GM10847 (cell line): ENCODE measurements at regions not wholly inside any gene's neighbourhood (a gene's known extent, or its start where the extent isn't known, plus 50 kb on each side); places are given as distances from the start of the nearest gene placed in this dataset.

ENCODE experiments used
- POLR2A ChIP-seq: IDR thresholded peaks from 2 replicates; pipeline ENCODE4 v1.6.1; 2011; ENCODE audit not compliant: insufficient read length; ENCODE audit errors: extremely low read depth

- no peak for TF ChIP-seq POLR2A
Observed at GRCh38 chr7:66507764-66508296, 120.9 kb upstream of the KCTD7 start.

DNA sequence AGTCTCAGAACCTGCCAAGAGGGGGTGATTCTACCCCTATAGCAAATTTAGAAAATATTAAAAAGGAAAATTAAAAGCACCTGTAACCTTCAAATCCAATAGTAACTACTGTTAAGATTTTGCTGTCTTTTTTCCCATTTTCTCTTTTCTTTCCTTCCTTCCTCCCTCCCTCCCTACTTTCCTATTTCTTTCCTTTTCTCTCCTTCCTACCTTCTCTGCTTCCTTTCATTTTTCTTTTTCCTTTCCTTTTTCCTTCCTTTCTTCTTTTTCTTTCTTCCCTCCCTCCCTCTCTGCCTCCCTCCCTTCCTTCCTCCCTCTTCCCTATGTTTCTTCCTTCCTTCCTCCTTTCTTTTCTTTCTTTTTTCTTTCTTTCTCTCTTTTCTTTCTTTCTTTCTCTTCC is 120.2 kb upstream of the KCTD7 start:
- no peak for TF ChIP-seq POLR2A

GRCh38 chr7:66514050-66514449 is 114.6 kb upstream of the KCTD7 start:
- no peak for TF ChIP-seq POLR2A

- no peak for TF ChIP-seq POLR2A
Observed at GRCh38 chr7:66517212-66517909, 111.3 kb upstream of the KCTD7 start.

GRCh38 chr7:66518151-66518691 is 110.5 kb upstream of the KCTD7 start:
- no peak for TF ChIP-seq POLR2A

DNA sequence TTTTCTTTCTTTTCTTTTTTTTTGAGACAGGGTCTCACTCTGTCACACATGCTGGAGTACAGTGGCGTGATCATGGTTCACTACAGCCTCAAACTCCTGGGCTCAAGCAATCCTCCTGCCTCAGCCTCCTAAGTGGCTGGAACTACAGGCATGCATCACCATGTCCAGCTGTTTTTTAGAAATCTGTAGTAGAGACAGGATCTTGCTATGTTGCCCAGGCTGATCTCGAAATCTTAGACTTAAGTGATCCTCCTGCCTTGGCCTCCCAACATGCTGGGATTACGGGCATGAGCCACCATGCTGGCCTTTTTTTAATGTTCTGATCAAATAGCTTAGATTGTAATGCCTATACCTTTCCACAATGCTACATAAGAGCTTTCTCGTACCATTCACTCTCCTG is 107.0 kb upstream of the KCTD7 start:
- TF ChIP-seq POLR2A = no peak

GRCh38 chr7:66522518-66522917 is 106.2 kb upstream of the KCTD7 start:
- no peak for TF ChIP-seq POLR2A

- no peak for TF ChIP-seq POLR2A
Observed at GRCh38 chr7:66523409-66523808, 105.3 kb upstream of the KCTD7 start.

DNA sequence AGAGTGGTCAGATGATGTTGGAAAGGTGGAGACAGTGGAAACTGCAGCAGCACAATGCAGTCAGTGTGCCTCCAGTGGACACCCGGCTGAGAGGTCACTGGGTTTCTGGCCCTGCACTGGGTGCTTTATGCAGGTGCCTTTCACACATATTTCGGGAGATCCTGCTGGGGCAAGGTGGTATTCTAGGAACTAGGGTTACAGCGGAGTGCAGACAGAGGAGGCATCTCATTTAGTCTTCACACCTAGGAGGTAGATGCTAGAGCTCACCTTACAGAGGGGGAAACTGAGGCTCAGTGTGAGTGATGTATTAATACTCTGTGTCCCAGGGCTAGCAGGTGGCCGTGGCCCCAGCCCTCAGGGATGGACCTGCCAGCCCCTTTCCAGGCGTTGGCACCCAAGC is 103.9 kb upstream of the KCTD7 start:
- no peak for TF ChIP-seq POLR2A

DNA sequence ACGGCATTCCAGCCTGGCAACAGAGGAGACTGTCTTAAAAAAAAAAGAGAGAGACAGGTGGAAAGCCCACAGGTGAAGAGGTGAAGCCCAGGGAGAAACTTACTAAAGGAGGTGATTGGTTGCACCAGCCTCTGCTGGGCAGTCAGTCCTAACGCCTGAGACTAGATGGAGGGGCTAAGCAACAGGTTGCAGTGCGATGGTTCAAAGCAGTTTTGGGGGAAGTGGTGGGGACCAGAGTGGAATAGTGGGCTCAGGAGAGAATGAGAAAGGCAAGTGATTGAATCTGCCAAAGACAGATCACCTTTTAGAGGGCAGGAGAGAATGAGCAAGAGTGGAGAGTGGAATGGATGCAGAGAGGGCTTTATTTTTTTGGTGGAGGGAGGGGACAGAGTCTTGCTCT is 100.0 kb upstream of the KCTD7 start:
- TF ChIP-seq POLR2A = no peak

- TF ChIP-seq POLR2A = no peak
Observed at GRCh38 chr7:66529883-66530610, 98.6 kb upstream of the KCTD7 start.

- TF ChIP-seq POLR2A = no peak
Observed at GRCh38 chr7:66535414-66536329, 93.0 kb upstream of the KCTD7 start.

DNA sequence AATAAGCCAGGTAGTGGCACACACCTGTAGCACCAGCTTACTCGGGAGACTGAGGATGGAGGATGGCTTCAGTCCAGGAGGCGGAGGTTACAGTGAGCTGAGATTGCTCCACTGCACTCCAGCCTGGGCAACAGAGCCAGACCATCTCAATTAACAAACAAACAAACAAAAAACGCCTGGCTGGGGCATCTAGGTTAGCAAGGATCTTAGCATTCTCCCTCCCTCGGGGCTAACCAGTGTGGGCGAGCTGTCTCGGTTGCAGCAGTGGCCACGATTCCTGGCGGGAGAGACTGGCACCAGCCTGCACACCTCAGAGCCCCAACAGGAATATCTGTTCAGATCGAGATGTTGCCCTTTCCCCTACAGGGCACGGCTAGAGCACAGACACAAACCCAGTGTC is 91.3 kb upstream of the KCTD7 start:
- TF ChIP-seq POLR2A = no peak

DNA sequence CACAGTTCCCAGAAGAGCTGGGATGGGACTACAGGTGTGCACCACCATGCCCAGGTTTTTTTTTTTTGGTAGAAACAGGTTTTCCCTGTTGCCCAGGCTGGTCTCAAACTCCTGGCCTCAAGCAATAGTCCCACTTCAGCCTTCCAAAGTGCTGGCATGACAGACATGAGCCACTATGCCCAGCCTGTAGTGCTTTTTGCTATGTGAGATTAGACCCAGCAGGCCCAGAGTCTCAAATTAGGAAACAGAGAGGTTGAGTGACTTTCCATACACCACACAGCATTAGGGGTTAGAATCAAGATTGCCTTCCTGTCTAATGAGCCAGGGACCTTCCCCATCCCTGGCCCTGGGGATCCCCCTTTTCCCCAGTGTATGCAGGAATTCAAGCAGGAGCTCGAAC is 90.8 kb upstream of the KCTD7 start:
- TF ChIP-seq POLR2A = no peak

DNA sequence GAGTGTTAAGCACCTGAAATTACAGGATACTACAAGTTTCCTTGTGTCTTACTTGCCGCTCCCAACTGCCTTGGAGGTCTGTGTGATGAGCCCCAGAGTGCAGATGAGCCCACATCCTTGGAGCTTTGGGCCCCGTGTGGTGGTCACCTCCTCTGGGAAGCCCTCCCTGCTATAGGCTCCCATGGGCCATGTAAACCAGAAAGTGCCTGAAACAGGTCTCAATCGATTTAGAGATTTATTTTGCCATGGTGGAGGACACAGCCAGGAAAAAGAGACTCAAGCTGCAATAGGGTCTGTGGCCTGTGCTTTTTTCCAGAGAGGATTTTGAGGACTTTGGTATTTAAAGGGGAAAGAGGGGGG is 89.4 kb upstream of the KCTD7 start:
- no peak for TF ChIP-seq POLR2A
